22Rv1 (cell line): ENCODE measurements at regions not wholly inside any gene's neighbourhood (a gene's known extent, or its start where the extent isn't known, plus 50 kb on each side); places are given as distances from the start of the nearest gene placed in this dataset.

Experiments
- H3K27ac ChIP-seq: fragments of 450-650 bp; 2 replicates; pipeline ENCODE4 v1.5.1; 2017
- ZFX ChIP-seq: fragments of 450-650 bp; IDR thresholded peaks from 2 replicates; pipeline ENCODE4 v1.6.1; 2017; ENCODE audit warnings: antibody characterized with exemption, borderline replicate concordance
- TF ChIP-seq, protein P1 (sequence below): fragments of 450-650 bp; IDR thresholded peaks from 2 replicates; pipeline ENCODE4 v1.5.1; 2017; ENCODE audit warnings: mild to moderate bottlenecking

DNA sequence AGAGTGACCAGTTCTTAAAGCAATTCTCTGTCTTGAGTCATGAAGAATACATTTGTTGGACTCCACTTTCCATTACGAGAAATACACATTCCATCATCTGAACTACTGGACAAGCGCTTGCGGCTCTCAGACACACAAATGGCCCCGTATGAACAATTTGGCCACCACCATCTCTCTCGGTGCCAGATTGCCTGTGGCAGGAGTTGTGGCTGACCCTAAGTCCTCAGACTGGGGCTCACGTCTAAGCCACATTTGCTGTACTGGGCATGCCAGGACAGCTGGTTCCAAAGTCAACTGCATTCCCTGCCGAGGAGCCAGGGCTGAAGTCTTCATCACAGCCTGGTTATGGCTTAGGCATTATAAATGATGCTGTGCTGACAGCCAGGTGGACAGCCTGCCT lies 227.5 kb downstream of the MIAT start:
- no peak for TF ChIP-seq ZFX
- TF ChIP-seq, protein P1, sequence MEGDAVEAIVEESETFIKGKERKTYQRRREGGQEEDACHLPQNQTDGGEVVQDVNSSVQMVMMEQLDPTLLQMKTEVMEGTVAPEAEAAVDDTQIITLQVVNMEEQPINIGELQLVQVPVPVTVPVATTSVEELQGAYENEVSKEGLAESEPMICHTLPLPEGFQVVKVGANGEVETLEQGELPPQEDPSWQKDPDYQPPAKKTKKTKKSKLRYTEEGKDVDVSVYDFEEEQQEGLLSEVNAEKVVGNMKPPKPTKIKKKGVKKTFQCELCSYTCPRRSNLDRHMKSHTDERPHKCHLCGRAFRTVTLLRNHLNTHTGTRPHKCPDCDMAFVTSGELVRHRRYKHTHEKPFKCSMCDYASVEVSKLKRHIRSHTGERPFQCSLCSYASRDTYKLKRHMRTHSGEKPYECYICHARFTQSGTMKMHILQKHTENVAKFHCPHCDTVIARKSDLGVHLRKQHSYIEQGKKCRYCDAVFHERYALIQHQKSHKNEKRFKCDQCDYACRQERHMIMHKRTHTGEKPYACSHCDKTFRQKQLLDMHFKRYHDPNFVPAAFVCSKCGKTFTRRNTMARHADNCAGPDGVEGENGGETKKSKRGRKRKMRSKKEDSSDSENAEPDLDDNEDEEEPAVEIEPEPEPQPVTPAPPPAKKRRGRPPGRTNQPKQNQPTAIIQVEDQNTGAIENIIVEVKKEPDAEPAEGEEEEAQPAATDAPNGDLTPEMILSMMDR, result no peak
- H3K27ac ChIP-seq, result no peak overlapping the region

DNA sequence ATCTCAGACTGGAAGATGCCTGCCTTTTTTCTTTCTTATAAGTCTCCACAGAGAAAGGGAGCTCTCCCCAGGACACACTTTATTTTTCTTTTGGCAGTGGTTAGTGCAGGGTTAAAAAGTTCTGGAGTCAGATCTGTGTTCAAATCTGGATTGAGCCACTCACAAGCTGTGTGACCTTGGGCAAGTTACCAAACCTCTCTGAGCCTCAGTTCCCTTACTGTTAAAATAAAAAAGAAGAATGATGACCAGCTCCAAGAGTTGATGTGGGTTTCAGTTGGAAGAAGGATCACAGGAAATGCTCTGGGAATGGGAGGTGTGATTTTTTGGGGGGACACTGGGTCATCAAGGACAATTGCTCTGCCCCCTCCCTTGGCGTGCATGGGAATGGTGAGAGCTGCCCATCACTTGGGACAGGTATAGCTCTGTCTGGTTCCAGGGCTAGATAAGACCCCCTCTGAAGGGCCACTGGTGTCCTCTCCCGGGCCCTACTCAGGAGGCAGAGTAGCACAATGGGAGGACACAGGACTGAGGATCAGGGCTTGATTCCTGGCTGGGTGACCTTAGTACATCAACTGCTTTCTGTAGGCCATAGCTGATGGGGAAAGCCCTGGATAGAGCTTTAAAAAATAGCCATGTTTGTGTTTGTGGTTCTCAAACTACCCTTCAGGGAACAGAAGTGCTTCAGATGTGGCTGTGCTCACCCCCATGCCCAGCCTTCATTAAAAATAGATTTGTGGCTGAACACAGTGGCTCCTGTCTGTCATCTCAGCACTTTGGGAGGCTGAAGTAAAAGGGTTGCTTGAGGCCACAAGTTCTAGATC lies 228.3 kb downstream of the MIAT start:
- TF ChIP-seq, protein P1, result no peak
- no peak for TF ChIP-seq ZFX
- no peak overlapping the region for H3K27ac ChIP-seq

DNA sequence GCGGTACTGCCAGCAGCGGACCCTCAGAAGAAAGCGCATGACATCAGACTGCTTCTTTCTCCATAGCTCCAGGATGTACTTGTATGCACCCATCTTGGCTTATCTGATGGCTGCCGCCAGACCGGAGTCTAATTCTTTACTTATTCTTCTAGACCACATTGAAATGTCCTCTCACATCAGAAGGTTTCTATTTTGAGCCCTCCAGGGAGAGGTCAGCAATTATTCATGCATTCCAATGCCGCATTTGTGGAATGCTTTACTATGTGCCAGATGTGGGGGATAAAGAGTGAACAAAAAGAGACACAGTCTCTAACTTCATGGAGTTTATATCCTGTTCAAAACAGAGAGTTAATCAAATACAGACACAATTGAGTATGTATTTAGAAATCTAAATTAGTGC lies 230.1 kb downstream of the MIAT start:
- no peak overlapping the region for H3K27ac ChIP-seq
- TF ChIP-seq ZFX, result no peak
- TF ChIP-seq, protein P1, result no peak

DNA sequence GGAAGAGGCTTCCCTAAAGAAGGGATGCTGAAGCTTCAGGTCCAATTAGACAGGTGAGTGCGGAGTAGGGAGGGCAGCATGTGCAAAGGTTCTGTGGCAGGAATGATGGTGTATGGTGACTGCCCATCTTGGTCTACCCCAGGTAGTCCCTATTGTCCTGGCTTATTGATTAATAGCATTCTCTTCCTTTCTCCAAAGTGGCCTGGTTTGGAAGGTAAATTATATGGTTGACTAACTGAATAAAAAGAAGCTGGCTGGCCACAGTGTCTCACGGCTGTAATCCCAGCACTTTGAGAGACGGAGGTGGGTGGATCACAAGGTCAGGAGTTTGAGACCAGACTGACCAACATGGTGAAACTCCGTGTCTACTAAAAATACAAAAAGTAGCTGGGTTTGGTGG lies 230.5 kb downstream of the MIAT start:
- no peak overlapping the region for H3K27ac ChIP-seq

DNA sequence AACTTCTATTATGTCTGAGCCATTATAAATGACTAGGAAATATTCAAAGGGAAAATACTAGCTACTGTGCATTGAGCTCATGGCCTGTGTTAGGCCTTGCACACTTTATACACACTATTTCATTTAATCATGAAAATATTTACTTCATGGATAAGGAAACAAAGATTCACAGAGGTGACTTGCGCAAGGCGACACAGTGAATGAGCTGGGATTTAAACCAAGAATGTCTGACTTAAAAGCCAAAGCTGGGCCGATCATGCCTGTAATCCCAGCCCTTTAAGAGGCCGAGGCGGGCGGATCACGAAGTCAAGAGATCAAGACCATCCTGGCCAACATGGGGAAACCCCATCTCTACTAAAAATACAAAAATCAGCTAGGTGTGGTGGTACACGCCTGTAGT lies 231.5 kb downstream of the MIAT start:
- TF ChIP-seq, protein P1, result no peak
- no peak for TF ChIP-seq ZFX
- no peak overlapping the region for H3K27ac ChIP-seq

More for the DNA sequence above, 230.5 kb downstream of the MIAT start:
- no peak for TF ChIP-seq ZFX
- TF ChIP-seq, protein P1, result no peak

DNA sequence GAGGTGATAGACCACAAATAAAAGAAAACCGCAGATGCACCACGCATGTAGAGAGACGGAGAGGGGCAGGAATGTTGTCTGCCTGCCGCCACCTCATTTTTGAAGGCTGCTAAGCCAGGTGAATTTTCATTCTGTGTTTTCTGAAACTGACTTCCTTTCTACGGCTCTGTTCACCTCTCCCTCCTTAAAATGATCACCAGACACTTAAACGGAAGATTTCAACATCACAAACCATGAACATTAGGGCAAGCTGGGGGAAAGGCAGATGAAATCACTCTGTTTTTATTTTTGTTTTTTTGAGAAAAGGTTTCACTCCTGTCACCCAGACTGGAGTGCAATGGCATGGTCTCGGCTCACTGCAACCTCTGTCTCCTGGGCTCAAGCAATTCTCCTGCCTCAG lies 232.4 kb downstream of the MIAT start:
- TF ChIP-seq ZFX, result no peak
- TF ChIP-seq, protein P1, result no peak
- H3K27ac ChIP-seq, result no peak overlapping the region

DNA sequence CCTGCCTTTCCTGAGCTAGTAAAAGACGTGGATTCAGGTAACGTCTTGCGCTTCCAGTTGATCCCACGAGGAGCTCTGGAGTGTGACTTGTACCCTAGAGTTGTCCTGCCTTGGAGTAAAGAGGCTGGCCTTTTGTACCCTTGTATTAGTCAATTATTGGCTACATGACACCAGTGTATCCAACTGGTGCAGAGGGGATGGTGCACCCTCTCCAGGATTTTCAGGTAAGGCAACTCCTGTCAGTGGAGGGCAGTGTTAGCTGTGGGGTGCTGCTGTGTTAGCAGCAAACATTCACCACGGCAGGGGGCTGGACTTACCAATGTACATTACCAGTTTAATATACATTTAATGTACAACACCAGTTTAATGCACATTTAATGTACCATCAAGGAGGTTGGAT lies 233.5 kb downstream of the MIAT start:
- TF ChIP-seq ZFX, result no peak
- TF ChIP-seq, protein P1, result no peak
- H3K27ac ChIP-seq, result no peak overlapping the region
